ENCODE measurements at regions not wholly inside any gene's neighbourhood (a gene's known extent, or its start where the extent isn't known, plus 50 kb on each side); places are given as distances from the start of the nearest gene placed in this dataset.

- DNase-seq, result no peak
- Histone ChIP-seq H3K27ac (ENCODE audit: low read depth in 2 of 2, low read length in 1 of 2) (no peak overlapping the region), H3F3A (replicated peaks; ENCODE audit: insufficient read depth) (no peaks in the 10 kb centered on the region), H3K9ac (no peak overlapping the region), H4K20me1 (ENCODE audit: insufficient read depth) (no peaks in the 10 kb centered on the region), H2AFZ (ENCODE audit: low read depth) (no peak overlapping the region), H3K79me2 (ENCODE audit: insufficient read depth) (no peaks in the 10 kb centered on the region), H3K4me3 (ENCODE audit: low read depth in 2 of 2, low read length in 1 of 2) (no peak overlapping the region), H3K4me1 (ENCODE audit: control insufficient read depth in 1 of 2, insufficient read depth in 2 of 2, low read depth in 1 of 2, low read length in 1 of 2) (peaks cover 0 to 10% of the 10 kb centered on the region in 2 experiments; a peak in 2 of 4 replicates), H3K27me3 (ENCODE audit: insufficient read depth) (no peaks in the 10 kb centered on the region), H3K9me3 (no peaks in the 10 kb centered on the region), H3K9me2 (no peaks in the 10 kb centered on the region), H3K36me3 (replicated peaks in 1 of 2; ENCODE audit: control insufficient read depth in 1 of 2, insufficient read depth in 2 of 2, low read length in 1 of 2) (no peaks in the 10 kb centered on the region), H3K4me2 (no peak overlapping the region)
- ChIA-PET POLR2A (no interaction called here), CTCF (no interaction called here)
- WGBS (ENCODE audit: low lambda C conversion rate), result 65% methylated on average over 2 of the region's 2 CpGs
- TF ChIP-seq EZH2phosphoT487 (IDR thresholded peaks at IDR 0.05; ENCODE audit: borderline replicate concordance, low read depth) (no peak), USF1 (IDR thresholded peaks at IDR 0.05; ENCODE audit: borderline replicate concordance, low read depth) (no peak), RFX5 (IDR thresholded peaks at IDR 0.05; ENCODE audit: low read length) (no peak), PBX3 (IDR thresholded peaks at IDR 0.05) (no peak), REST (IDR thresholded peaks at IDR 0.05; ENCODE audit: low read depth, low read length) (no peak), MEF2A (IDR thresholded peaks at IDR 0.05; ENCODE audit: borderline replicate concordance, low read depth) (no peak), FOXJ3 (CRISPR knock-in tag; IDR thresholded peaks at IDR 0.05) (no peak), USF2 (IDR thresholded peaks at IDR 0.05; ENCODE audit: borderline replicate concordance, low read depth, low read length) (no peak), TAF1 (IDR thresholded peaks at IDR 0.05; ENCODE audit: borderline replicate concordance, low read depth, low read length) (no peak), ZBTB33 (IDR thresholded peaks at IDR 0.05; ENCODE audit: borderline replicate concordance, low read depth) (no peak)
Observed at GRCh38 chr3:65015711-65016110, 327.9 kb upstream of the ADAMTS9 start.
